ENCODE measurements at regions not wholly inside any gene's neighbourhood (a gene's known extent, or its start where the extent isn't known, plus 50 kb on each side); places are given as distances from the start of the nearest gene placed in this dataset.

GRCh38 chr4:24203926-24204325, 314.1 kb upstream of the PPARGC1A start:
- no peak for TF ChIP-seq CTCF (IDR thresholded peaks at IDR 0.05; ENCODE audit: borderline replicate concordance, control extremely low read depth, extremely low read depth, insufficient read depth, missing control alignments)
- in situ Hi-C loops (cut with MboI; ENCODE audit: low sequenced_read_pairs, unreplicated experiment): no loop called here
- no peak for DNase-seq (ENCODE audit: low spot score)

DNA sequence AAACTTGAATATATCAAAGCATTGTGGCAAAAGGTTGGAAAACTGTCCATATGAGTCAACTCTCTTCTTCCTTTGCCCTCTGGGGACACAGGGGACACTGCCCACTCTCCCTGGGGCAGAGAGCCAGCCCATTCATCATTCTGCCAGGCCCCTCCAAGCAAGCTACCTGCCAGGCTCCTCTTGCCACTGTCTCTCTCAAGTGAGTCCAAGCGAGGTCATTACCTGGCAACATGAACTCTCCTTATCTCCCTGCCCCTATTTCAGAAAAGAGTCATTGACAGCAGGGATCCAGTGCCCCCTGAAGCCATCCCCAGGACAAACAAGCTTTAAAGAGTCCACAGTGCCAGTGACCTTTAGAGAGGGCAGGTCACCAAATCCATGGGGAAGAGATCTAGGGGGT, 312.7 kb upstream of the PPARGC1A start:
- in situ Hi-C loops (cut with MboI; ENCODE audit: low sequenced_read_pairs, unreplicated experiment): no loop called here
- no peak for DNase-seq (ENCODE audit: low spot score)
- TF ChIP-seq CTCF (IDR thresholded peaks at IDR 0.05; ENCODE audit: borderline replicate concordance, control extremely low read depth, extremely low read depth, insufficient read depth, missing control alignments): no peak

- no peak for TF ChIP-seq CTCF (IDR thresholded peaks at IDR 0.05; ENCODE audit: borderline replicate concordance, control extremely low read depth, extremely low read depth, insufficient read depth, missing control alignments)
- in situ Hi-C loops (cut with MboI; ENCODE audit: low sequenced_read_pairs, unreplicated experiment): no loop called here
- no peak for DNase-seq (ENCODE audit: low spot score)
Observed at GRCh38 chr4:24197955-24198354, 308.1 kb upstream of the PPARGC1A start.

GRCh38 chr4:24196785-24197184, 306.9 kb upstream of the PPARGC1A start:
- TF ChIP-seq CTCF (IDR thresholded peaks at IDR 0.05; ENCODE audit: borderline replicate concordance, control extremely low read depth, extremely low read depth, insufficient read depth, missing control alignments): no peak
- in situ Hi-C loops (cut with MboI; ENCODE audit: low sequenced_read_pairs, unreplicated experiment): no loop called here
- no peak for DNase-seq (ENCODE audit: low spot score)

- no peak for TF ChIP-seq CTCF (IDR thresholded peaks at IDR 0.05; ENCODE audit: borderline replicate concordance, control extremely low read depth, extremely low read depth, insufficient read depth, missing control alignments)
- in situ Hi-C loops (cut with MboI; ENCODE audit: low sequenced_read_pairs, unreplicated experiment): no loop called here
- DNase-seq (ENCODE audit: low spot score): no peak
Observed at GRCh38 chr4:24195991-24196736, 306.3 kb upstream of the PPARGC1A start.

- no peak for TF ChIP-seq CTCF (IDR thresholded peaks at IDR 0.05; ENCODE audit: borderline replicate concordance, control extremely low read depth, extremely low read depth, insufficient read depth, missing control alignments)
- in situ Hi-C loops (cut with MboI; ENCODE audit: low sequenced_read_pairs, unreplicated experiment): no loop called here
- no peak for DNase-seq (ENCODE audit: low spot score)
Observed at GRCh38 chr4:24192018-24192641, 302.3 kb upstream of the PPARGC1A start.
